Tibial artery (tissue), 4 donors: ENCODE measurements at regions not wholly inside any gene's neighbourhood (a gene's known extent, or its start where the extent isn't known, plus 50 kb on each side); places are given as distances from the start of the nearest gene placed in this dataset.

Experiments
- DNase-seq, 2 donors: peaks; one replicate each; pipeline ENCODE4 v3.0.0-alpha.2; 2019
- H3K27ac ChIP-seq, 2 donors: fragments of 200-600 bp; sonication (generic) in 1 of 2; 1 replicate in 1 of 2; 2 replicates in 1 of 2; pipeline ENCODE4 v1.5.1; 2018 to 2019; ENCODE audit warnings: mild to moderate bottlenecking in 1 of 2
- H3K27me3 ChIP-seq, 2 donors: fragments of 200-600 bp; sonication (generic) in 1 of 2; one replicate each; pipeline versions ENCODE4 v1.5.1 to v1.6.0; 2016 to 2019
- H3K36me3 ChIP-seq, 3 donors: fragments of 200-600 bp; sonication (generic) in 2 of 3; one replicate each; pipeline ENCODE4 v1.5.1; 2016 to 2019; ENCODE audit warnings: mild to moderate bottlenecking in 2 of 3
- H3K4me1 ChIP-seq, 4 donors: fragments of 200-600 bp; sonication (generic) in 2 of 4; 1 replicate in 3 of 4; 2 replicates in 1 of 4; pipeline ENCODE4 v1.5.1; 2016 to 2019
- H3K4me3 ChIP-seq, 2 donors: fragments of 200-600 bp; sonication (generic) in 1 of 2; 1 replicate in 1 of 2; 2 replicates in 1 of 2; pipeline ENCODE4 v1.5.1; 2018 to 2019; ENCODE audit warnings: mild to moderate bottlenecking in 2 of 2
- H3K9me3 ChIP-seq, 3 donors: fragments of 200-600 bp; sonication (generic) in 1 of 3; one replicate each; pipeline ENCODE4 v1.5.1; 2016 to 2019
- intact Hi-C: fragments of 100-400 bp; cut with DNase I; formaldehyde crosslinking; loops from one replicate; pipeline ENCODE4 v1.15.0; 2023; ENCODE audit warnings: low total_unique reads
- TF ChIP-seq, protein P1 (sequence below), 2 experiments: fragments of 200-600 bp in 1 of 2; fragments of 450-650 bp in 1 of 2; IDR thresholded peaks; one replicate each; pipeline ENCODE4 v1.5.1; 2017 to 2019; ENCODE audit warnings: antibody characterized with exemption in 2 of 2, mild to moderate bottlenecking in 1 of 2, moderate library complexity in 1 of 2

DNA sequence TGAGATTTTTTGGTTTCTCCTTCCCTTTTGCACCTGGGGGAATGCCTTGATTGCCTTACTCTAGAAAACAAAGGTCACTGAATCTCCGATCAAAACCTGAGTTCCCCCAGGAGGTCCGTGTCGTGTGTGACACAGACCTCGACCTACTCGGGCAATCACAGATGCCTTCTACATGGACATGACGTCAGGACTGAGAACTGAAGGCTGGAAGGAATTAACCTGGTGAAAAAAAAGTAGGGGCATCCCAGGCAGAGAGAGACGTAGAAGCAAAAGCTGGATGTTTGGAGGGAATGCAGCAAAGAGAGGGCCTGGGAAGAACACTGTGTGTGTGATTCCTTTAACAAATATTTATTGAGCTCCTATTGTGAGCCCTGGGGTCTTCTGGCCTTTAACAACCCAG lies 178.0 kb downstream of the PRDM2 start:
- Histone ChIP-seq H3K9me3 (no peaks in the 10 kb centered on the region), H3K4me1 (no peaks in the 10 kb centered on the region), H3K4me3 (no peak overlapping the region), H3K27me3 (no peaks in the 10 kb centered on the region), H3K36me3 (no peaks in the 10 kb centered on the region), H3K27ac (no peak overlapping the region)
- no peak for DNase-seq
- TF ChIP-seq, protein P1, sequence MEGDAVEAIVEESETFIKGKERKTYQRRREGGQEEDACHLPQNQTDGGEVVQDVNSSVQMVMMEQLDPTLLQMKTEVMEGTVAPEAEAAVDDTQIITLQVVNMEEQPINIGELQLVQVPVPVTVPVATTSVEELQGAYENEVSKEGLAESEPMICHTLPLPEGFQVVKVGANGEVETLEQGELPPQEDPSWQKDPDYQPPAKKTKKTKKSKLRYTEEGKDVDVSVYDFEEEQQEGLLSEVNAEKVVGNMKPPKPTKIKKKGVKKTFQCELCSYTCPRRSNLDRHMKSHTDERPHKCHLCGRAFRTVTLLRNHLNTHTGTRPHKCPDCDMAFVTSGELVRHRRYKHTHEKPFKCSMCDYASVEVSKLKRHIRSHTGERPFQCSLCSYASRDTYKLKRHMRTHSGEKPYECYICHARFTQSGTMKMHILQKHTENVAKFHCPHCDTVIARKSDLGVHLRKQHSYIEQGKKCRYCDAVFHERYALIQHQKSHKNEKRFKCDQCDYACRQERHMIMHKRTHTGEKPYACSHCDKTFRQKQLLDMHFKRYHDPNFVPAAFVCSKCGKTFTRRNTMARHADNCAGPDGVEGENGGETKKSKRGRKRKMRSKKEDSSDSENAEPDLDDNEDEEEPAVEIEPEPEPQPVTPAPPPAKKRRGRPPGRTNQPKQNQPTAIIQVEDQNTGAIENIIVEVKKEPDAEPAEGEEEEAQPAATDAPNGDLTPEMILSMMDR (IDR thresholded peaks at IDR 0.05): no peak
- intact Hi-C loops: no loop called here

DNA sequence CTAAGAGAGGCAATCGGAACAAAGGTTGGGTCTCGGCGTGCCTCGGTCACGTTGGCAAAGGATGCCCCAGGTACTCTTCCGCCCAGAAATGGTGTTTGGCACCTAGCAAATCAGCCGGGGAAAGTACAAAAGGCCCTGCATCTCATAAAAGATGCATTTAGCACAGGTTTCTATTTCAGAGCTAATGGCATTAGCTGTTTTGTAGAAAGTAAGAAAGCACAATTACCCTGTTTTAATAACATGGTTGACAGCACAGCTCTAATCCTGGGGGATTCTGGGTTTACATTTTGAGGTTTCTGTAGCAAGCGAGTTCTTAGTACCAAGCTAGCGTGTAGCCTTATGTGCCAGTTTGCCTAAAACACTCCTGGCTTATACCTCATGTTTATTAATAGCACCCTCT lies 178.5 kb downstream of the PRDM2 start:
- no peaks in the 10 kb centered on the region for H3K36me3 ChIP-seq
- TF ChIP-seq, protein P1 (IDR thresholded peaks at IDR 0.05): no peak
- H3K9me3 ChIP-seq: no peaks in the 10 kb centered on the region
- no peak for DNase-seq
- no peak overlapping the region for H3K4me3 ChIP-seq
- no peak overlapping the region for H3K27ac ChIP-seq
- intact Hi-C loops: no loop called here
- no peaks in the 10 kb centered on the region for H3K27me3 ChIP-seq
- H3K4me1 ChIP-seq: no peaks in the 10 kb centered on the region

DNA sequence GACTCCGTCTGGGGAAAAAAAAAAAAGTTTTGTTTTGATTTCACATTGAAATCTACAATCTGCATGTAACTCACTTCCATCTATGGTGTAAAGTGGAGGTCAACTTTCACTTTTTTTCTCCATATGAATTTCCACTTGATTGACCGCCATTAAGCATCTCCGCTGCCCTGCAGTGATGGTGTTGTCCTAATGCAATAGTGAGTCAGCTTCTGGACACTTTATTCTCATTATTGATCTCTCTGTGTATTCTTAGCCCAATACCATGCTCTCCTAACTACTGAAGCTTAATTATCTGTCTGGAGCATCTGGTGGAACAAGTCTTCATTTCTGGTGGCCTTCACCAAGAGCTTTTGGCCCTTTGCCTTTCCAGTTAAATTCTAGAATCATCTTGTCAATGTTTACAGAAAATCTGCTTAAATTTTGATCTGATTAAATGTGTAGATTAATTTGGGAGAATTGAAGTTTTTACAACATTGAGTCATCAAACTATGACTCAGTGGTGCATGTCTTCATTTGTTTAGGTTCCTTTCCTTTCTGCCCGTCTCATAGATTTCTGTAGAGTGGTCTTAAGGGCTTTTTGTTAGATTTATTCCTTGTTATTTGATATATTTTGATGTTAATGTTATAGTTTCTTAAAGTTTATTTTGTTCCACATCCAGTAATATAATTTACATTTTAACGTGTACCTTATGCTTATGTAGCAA lies 181.5 kb downstream of the PRDM2 start:
- DNase-seq: no peak
- peaks cover 0 to 5% of the 10 kb centered on the region in 2 donors for H3K27me3 ChIP-seq
- TF ChIP-seq, protein P1 (IDR thresholded peaks at IDR 0.05): no peak
- H3K27ac ChIP-seq: no peak overlapping the region
- intact Hi-C loops: no loop called here
- no peaks in the 10 kb centered on the region for H3K36me3 ChIP-seq
- H3K4me3 ChIP-seq: no peak overlapping the region
- H3K4me1 ChIP-seq: no peaks in the 10 kb centered on the region
- H3K9me3 ChIP-seq: peaks cover 0 to 2% (median 0%) of the 10 kb centered on the region in 3 donors

DNA sequence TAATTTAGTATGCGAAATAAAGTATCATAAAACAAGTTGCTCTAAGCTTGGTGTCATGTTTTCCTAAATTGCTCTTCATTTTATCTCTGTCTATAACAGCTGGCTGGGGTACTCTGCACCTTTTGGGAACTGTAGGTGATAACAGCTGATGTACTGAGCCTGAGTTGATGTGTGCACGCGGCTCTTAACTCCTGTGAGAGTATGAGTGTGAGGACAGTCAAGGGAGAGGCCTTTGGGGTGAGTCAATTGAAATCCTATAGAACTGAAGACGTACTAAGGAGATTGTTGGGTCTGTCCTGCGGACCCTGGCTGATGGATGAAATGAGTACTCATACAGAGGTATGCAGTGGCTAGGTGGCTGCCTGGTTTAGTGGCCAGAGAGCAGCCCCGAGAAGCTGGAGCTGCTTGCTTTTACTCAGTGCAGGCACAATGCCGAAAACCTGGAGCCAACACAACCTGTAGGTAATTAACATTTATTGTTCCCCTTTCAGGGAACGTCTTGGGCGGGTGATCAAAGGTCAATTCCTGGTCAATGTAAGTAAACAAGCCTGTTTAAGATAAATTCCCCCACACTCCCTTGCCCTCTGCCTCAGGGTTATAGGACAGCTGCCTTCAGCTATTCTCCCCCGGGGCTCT lies 188.5 kb downstream of the PRDM2 start:
- Histone ChIP-seq H3K27me3 (peaks cover 0 to 35% of the 10 kb centered on the region in 2 donors), H3K27ac (no peak overlapping the region), H3K4me1 (peaks cover 0 to 14% (median 13%) of the 10 kb centered on the region in 4 donors), H3K9me3 (peaks cover 0 to 5% (median 0%) of the 10 kb centered on the region in 3 donors), H3K36me3 (no peaks in the 10 kb centered on the region), H3K4me3 (no peak overlapping the region)
- intact Hi-C loops: no loop called here
- TF ChIP-seq, protein P1 (IDR thresholded peaks at IDR 0.05): no peak
- no peak for DNase-seq

DNA sequence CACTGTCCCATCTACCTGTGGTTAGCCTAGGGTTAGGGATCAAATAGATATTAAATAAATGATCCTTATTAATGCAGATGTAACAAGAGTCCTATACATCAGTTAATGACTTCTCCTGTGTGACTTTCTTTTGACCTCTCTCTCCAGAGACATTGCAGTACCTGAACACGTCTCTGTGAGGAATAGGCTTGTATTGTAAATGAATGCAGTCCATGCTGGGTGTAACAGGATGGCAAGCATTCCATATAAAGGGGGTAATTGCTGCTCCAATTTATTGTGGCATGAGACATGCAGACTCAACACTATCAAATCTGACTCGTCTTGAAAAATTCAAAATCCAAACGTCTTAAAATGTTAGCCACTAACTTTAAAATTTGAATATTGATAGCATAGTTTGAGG lies 189.5 kb downstream of the PRDM2 start:
- TF ChIP-seq, protein P1 (IDR thresholded peaks at IDR 0.05): no peak
- intact Hi-C loops: no loop called here
- Histone ChIP-seq H3K4me1 (peaks cover 0 to 20% (median 15%) of the 10 kb centered on the region in 4 donors), H3K4me3 (no peak overlapping the region), H3K9me3 (peaks cover 0 to 5% (median 0%) of the 10 kb centered on the region in 3 donors), H3K27ac (no peak overlapping the region), H3K36me3 (no peaks in the 10 kb centered on the region), H3K27me3 (peaks cover 0 to 41% of the 10 kb centered on the region in 2 donors)
- DNase-seq: no peak
